Caco-2 (cell line): ENCODE measurements at regions not wholly inside any gene's neighbourhood (a gene's known extent, or its start where the extent isn't known, plus 50 kb on each side); places are given as distances from the start of the nearest gene placed in this dataset.

Experiments used
- BruUV-seq: library from RNA; stranded (reverse); fragments of 400-500 nt; replicated peaks from 2 replicates; lab custom pipeline; 2021; lab: Mats Ljungman, UMichigan
- CTCF ChIA-PET: fragments of 300-600 bp; sonication (Branson Sonifier 250); formaldehyde crosslinking; loops from one replicate; lab custom pipeline; 2022; ENCODE audit warnings: antibody characterized with exemption; lab: Charles Lee
- POLR2A ChIA-PET: fragments of 300-600 bp; sonication (Branson Sonifier 250); formaldehyde crosslinking; loops from one replicate; lab custom pipeline; 2022; ENCODE audit warnings: antibody characterized with exemption; lab: Charles Lee
- DNase-seq, 2 experiments: peaks; one replicate each; pipeline versions ENCODE4 v3.0.0 to v3.0.0-alpha.2; 2020 to 2022
- H3K27me3 ChIP-seq: replicated peaks from 2 replicates; pipeline ENCODE4 v1.6.0; 2011; ENCODE audit warnings: low read length; ENCODE audit not compliant: control insufficient read depth, insufficient read depth
- H3K36me3 ChIP-seq: 2 replicates; pipeline ENCODE4 v1.5.1; 2011; ENCODE audit warnings: low read length; ENCODE audit not compliant: control insufficient read depth, insufficient read depth
- H3K4me1 ChIP-seq: fragments of 250-450 bp; sonication (Bioruptor Pico); 2 replicates; pipeline ENCODE4 v1.5.1; 2020; ENCODE audit warnings: mild to moderate bottlenecking
- H3K4me3 ChIP-seq: 2 replicates; pipeline ENCODE4 v1.5.1; 2011; ENCODE audit warnings: low read depth, mild to moderate bottlenecking, control low read depth, low read length
- H3K9me3 ChIP-seq: fragments of 250-450 bp; sonication (Bioruptor Pico); 2 replicates; pipeline ENCODE4 v1.5.1; 2020; ENCODE audit warnings: mild to moderate bottlenecking, moderate library complexity
- H3K27ac Mint-ChIP-seq: one replicate; pipeline ENCODE4 v1.8.0; 2022; ENCODE audit warnings: mixed read lengths; ENCODE audit not compliant: unreplicated experiment
- H3K27me3 Mint-ChIP-seq: one replicate; pipeline ENCODE4 v1.8.0; 2022; ENCODE audit warnings: mixed read lengths; ENCODE audit not compliant: insufficient read depth, unreplicated experiment
- H3K36me3 Mint-ChIP-seq: one replicate; pipeline ENCODE4 v1.8.0; 2022; ENCODE audit warnings: mild to moderate bottlenecking, mixed read lengths; ENCODE audit not compliant: insufficient read depth, unreplicated experiment
- H3K4me1 Mint-ChIP-seq: one replicate; pipeline ENCODE4 v1.8.0; 2022; ENCODE audit warnings: low read depth, mixed read lengths; ENCODE audit not compliant: unreplicated experiment
- H3K4me3 Mint-ChIP-seq: one replicate; pipeline ENCODE4 v1.8.0; 2022; ENCODE audit warnings: mild to moderate bottlenecking, moderate library complexity, mixed read lengths; ENCODE audit not compliant: unreplicated experiment
- H3K9me3 Mint-ChIP-seq: one replicate; pipeline ENCODE4 v1.8.0; 2022; ENCODE audit warnings: mixed read lengths; ENCODE audit not compliant: unreplicated experiment
- intact Hi-C: fragments of 100-400 bp; cut with micrococcal nuclease; formaldehyde crosslinking; loops from one replicate; pipeline ENCODE4 v1.10.0; 2022; ENCODE audit not compliant: unreplicated experiment
- TF ChIP-seq, protein P1 (sequence below), 2 experiments: fragments of 200-600 bp in 1 of 2; IDR thresholded peaks; 1 replicate in 1 of 2; 2 replicates in 1 of 2; pipeline versions ENCODE4 v1.5.1 to v1.8.0; 2011 to 2022; ENCODE audit warnings: antibody characterized with exemption in 1 of 2, control low read depth in 1 of 2, inconsistent platforms in 1 of 2, low read depth in 1 of 2, low read length in 1 of 2, mild to moderate bottlenecking in 1 of 2, moderate library complexity in 1 of 2; ENCODE audit not compliant: insufficient read depth in 1 of 2, severe bottlenecking in 1 of 2, unreplicated experiment in 1 of 2

DNA sequence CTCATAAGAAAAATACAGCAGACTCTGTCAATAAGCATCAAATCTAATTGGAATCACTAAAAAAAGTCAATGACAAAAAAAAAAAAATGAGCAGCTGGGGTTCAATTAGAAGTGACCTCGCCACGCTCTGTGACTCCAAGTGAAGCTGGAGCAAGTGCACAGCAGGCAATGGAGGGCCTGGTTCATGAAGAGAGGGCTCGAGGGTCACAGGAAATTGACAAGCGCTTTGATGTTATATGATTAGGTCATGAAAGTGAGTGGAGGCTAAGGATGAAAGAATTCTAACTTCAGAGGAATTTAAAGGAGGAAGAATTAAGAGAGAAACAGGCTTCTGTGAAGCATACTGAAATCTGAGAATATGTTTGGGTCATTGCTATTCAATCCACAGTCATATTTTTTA lies 85.4 kb upstream of the TMEM18 start:
- Histone ChIP-seq H3K4me1 (no peaks in the 10 kb centered on the region), H3K9me3 (no peaks in the 10 kb centered on the region), H3K36me3 (no peaks in the 10 kb centered on the region), H3K4me3 (no peak overlapping the region), H3K27me3 (no peaks in the 10 kb centered on the region)
- no peak overlapping the region for H3K27ac Mint-ChIP-seq
- intact Hi-C loops = no loop called here
- H3K4me3 Mint-ChIP-seq = no peak overlapping the region
- DNase-seq = no peak
- TF ChIP-seq, protein P1, sequence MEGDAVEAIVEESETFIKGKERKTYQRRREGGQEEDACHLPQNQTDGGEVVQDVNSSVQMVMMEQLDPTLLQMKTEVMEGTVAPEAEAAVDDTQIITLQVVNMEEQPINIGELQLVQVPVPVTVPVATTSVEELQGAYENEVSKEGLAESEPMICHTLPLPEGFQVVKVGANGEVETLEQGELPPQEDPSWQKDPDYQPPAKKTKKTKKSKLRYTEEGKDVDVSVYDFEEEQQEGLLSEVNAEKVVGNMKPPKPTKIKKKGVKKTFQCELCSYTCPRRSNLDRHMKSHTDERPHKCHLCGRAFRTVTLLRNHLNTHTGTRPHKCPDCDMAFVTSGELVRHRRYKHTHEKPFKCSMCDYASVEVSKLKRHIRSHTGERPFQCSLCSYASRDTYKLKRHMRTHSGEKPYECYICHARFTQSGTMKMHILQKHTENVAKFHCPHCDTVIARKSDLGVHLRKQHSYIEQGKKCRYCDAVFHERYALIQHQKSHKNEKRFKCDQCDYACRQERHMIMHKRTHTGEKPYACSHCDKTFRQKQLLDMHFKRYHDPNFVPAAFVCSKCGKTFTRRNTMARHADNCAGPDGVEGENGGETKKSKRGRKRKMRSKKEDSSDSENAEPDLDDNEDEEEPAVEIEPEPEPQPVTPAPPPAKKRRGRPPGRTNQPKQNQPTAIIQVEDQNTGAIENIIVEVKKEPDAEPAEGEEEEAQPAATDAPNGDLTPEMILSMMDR (IDR thresholded peaks at IDR 0.05; ENCODE audit: insufficient read depth in 1 of 2, low read depth in 1 of 2, low read length in 1 of 2, severe bottlenecking in 1 of 2, unreplicated experiment in 1 of 2) = no peak
- no peaks in the 10 kb centered on the region for H3K36me3 Mint-ChIP-seq
- H3K27me3 Mint-ChIP-seq = peaks cover 7% of the 10 kb centered on the region
- H3K9me3 Mint-ChIP-seq = no peaks in the 10 kb centered on the region
- no peaks in the 10 kb centered on the region for H3K4me1 Mint-ChIP-seq
- POLR2A ChIA-PET = no interaction called here
- no TSS peak for BruUV-seq
- CTCF ChIA-PET = no interaction called here

DNA sequence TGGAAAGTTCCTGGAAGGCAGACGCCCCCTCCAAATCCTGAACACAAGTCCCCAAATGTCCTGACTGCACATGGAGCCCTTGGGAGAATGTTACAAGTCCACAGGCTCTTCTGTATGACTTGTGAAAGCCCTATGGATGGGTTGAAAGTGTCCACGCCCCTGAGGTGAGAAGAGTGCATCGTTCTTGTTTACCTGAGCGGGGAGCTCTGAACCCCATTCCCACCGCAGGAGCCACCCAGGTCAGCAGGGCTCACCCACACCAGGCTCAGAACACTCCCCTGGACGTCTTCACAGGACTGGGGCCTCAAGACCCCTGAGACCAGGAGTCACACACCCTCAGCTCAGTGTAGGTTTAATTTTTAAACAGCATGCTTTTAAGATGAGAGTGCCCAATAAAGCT lies 84.2 kb upstream of the TMEM18 start:
- TF ChIP-seq, protein P1 (IDR thresholded peaks at IDR 0.05; ENCODE audit: insufficient read depth in 1 of 2, low read depth in 1 of 2, low read length in 1 of 2, severe bottlenecking in 1 of 2, unreplicated experiment in 1 of 2) = no peak
- DNase-seq = no peak
- Histone ChIP-seq H3K27me3 (no peaks in the 10 kb centered on the region), H3K36me3 (no peaks in the 10 kb centered on the region), H3K4me3 (no peak overlapping the region), H3K9me3 (no peaks in the 10 kb centered on the region), H3K4me1 (no peaks in the 10 kb centered on the region)
- CTCF ChIA-PET = no interaction called here
- Mint-ChIP-seq H3K36me3 (no peaks in the 10 kb centered on the region), H3K9me3 (no peaks in the 10 kb centered on the region), H3K4me3 (no peak overlapping the region), H3K27me3 (peaks cover 7% of the 10 kb centered on the region), H3K4me1 (no peaks in the 10 kb centered on the region), H3K27ac (no peak overlapping the region)
- intact Hi-C loops = no loop called here
- BruUV-seq = no TSS peak
- POLR2A ChIA-PET = no interaction called here

DNA sequence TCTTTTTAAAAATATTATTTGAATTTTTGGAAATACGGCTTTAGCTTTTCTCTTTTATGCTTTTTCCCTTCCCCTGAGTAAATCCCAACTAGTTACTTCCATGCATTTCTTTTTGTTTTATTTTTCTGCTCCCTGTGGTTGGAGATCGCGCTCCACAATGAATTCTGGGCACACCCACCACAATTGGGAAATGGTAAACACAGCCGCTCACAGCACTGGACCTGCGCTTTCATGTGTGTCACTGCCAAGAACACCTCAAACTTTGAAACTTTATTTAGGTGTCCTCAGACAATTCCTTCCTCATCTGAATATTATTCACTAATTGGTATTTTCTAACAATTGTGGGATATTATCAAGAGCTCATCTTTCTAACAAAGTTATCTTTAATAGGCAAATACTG lies 82.8 kb upstream of the TMEM18 start:
- POLR2A ChIA-PET = no interaction called here
- no peaks in the 10 kb centered on the region for H3K36me3 Mint-ChIP-seq
- no peaks in the 10 kb centered on the region for H3K36me3 ChIP-seq
- no peak for DNase-seq
- no peak overlapping the region for H3K4me3 Mint-ChIP-seq
- CTCF ChIA-PET = interaction anchor here (0.7 kb wide), 1 partner anchor 143 kb away, joined by 3 read pairs; no protein-coding TSS in a partner anchor
- H3K9me3 ChIP-seq = no peaks in the 10 kb centered on the region
- no peaks in the 10 kb centered on the region for H3K4me1 ChIP-seq
- no TSS peak for BruUV-seq
- H3K27ac Mint-ChIP-seq = no peak overlapping the region
- no peak overlapping the region for H3K4me3 ChIP-seq
- no peaks in the 10 kb centered on the region for H3K4me1 Mint-ChIP-seq
- H3K9me3 Mint-ChIP-seq = no peaks in the 10 kb centered on the region
- peaks cover 7% of the 10 kb centered on the region for H3K27me3 Mint-ChIP-seq
- TF ChIP-seq, protein P1 (IDR thresholded peaks at IDR 0.05; ENCODE audit: insufficient read depth in 1 of 2, low read depth in 1 of 2, low read length in 1 of 2, severe bottlenecking in 1 of 2, unreplicated experiment in 1 of 2) = no peak
- intact Hi-C loops = no loop called here
- H3K27me3 ChIP-seq = no peaks in the 10 kb centered on the region
